HG03571 (cell line): ENCODE measurements at regions not wholly inside any gene's neighbourhood (a gene's known extent, or its start where the extent isn't known, plus 50 kb on each side); places are given as distances from the start of the nearest gene placed in this dataset.
"Not testable (repeated sequence)": the region's sequence is repeated elsewhere in the genome, so short reads cannot be mapped to it uniquely, and the experiment has no call there.

Experiments
- ATAC-seq: cut with Tn5 transposase; IDR thresholded peaks from one replicate; pipeline ENCODE4 v1.9.1; 2021; ENCODE audit not compliant: unreplicated experiment

- ATAC-seq, result no peak
Observed at GRCh38 chr10:64182671-64183070, 661.5 kb downstream of the REEP3 start.

DNA sequence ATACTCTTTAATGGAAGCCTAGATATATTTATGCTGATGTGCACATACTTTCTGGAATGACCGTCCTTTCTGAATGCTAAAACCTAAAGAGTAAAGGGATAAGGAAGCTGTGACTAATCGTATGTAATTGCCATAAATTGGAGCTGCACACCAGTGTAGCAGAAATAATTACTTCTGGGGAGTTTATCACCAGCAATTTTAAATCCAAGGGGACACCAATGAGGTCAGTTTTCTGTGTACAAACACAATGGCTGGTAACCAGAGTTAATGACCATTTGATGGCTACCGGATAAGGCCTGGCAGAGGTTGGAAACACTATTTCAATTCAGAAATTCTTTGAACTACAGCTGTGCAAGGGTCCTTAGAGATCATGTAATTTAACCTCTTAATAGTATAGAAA is 670.1 kb downstream of the REEP3 start:
- no peak for ATAC-seq

DNA sequence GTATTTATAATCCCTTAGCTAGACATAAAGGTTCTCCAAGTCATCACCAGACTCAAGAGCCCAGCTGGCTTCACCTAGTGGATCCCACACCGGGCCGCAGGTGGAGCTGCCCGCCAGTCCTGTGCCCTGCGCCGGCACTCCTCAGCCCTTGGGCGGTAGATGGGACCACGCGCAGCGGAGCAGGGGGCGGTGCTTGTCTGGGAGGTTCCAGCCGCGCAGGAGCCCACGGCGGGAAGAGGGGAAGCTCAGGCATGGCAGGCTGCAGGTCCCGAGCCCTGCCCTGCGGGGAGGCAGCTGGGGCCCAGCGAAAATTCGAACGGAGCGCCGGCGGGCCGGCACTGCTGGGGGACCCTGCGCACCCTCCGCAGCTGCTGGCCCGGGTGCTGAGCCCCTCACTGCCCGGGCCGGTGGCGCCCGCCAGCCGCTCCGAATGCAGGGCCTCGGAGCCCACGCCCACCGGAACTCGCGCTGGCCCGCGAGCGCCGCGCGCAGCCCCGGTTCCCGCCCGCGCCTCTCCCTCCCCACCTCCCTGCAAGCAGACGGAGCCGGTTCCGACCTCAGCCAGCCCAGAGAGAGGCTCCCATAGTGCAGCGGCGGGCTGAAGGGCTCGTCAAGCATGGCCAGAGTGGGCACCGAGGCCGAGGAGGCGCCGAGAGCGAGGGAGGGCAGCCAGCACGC is 675.6 kb downstream of the REEP3 start:
- no peak for ATAC-seq

DNA sequence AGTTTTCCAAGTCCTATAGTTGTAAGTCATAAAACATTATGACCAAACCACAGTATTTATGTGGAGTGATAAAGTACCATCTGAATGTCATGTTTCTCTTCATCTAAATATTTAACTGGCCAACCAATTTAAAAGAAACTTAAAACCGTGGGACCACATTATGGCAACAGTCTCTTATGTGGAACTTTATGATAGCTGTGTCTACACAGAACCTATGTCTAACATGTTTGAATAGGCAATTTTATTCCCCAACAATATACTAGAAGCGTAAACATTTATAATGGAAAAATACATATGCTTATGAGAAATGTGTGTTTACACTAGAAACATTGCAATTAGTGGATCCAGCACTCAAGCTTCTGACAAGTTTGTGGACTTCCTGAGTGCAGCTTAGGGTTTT is 680.7 kb downstream of the REEP3 start:
- ATAC-seq, result no peak

DNA sequence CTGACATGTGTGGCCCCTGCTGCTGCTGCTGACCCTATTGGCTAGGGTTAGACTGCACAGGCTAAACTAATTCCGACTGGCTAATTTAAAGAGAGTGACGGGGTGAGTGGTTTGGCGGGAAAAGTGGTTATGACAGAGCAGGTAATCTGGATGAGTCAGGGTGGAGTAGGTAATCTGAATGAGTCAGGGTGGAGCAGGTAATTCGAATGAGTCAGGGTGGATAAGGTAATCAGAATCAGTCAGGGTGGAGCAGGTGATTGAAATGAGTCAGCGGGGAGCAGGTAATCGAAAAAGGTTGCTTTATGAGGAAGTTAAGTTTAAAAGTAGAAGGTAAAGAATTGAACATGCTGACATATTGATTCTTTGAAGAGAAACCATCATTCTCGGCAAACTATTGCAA is 683.3 kb downstream of the REEP3 start:
- ATAC-seq, result not testable (repeated sequence)

- no peak for ATAC-seq
Observed at GRCh38 chr10:64206409-64206808, 685.2 kb downstream of the REEP3 start.

GRCh38 chr10:64209561-64209960 is 688.4 kb downstream of the REEP3 start:
- no peak for ATAC-seq

- ATAC-seq, result no peak
Observed at GRCh38 chr10:64210211-64210610, 689.0 kb downstream of the REEP3 start.

DNA sequence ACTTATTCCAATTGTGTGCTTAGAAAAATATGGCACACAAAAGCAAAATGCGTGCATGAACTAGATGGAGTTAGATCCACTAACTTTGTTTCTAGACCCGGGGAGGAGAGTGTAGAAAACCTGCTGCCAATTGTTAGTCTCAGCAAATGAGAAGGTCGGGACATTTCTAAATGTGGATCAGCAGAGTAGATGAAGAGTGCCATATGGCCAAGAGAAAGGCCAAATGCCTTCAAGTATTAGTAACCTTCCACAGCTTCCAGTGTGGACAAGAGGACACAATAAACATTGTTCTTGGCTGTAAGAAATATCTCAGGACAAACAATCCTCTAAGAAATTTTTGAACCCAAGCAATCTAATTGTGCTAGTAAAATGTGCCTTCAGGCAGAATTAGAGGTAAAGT is 690.3 kb downstream of the REEP3 start:
- no peak for ATAC-seq

- ATAC-seq, result no peak
Observed at GRCh38 chr10:64215088-64215487, 693.9 kb downstream of the REEP3 start.

GRCh38 chr10:64219271-64220025 is 698.2 kb downstream of the REEP3 start:
- ATAC-seq, result no peak

GRCh38 chr10:64234489-64234888 is 713.3 kb downstream of the REEP3 start:
- ATAC-seq, result no peak

DNA sequence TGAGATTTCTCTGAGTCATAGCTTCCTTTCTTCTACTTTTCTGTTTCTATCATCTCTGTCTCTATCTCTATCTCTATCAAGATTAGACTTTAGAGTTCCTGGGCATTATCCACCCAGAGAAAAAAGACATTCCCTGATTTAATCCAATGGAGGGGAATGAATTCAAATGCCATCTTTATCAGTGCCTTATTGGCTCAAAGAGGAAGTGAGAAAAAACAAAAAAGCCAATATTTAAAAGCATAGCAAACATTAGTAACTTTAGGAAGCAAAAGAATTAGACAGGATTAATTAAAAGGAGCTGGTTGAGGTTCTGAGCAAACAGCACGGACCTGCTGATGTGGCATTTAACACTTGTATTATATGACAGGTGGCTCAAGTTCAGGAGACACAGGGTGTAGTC is 736.5 kb downstream of the REEP3 start:
- no peak for ATAC-seq

GRCh38 chr10:64261092-64261491 is 739.9 kb downstream of the REEP3 start:
- no peak for ATAC-seq

GRCh38 chr10:64261676-64262075 is 740.5 kb downstream of the REEP3 start:
- ATAC-seq, result no peak

DNA sequence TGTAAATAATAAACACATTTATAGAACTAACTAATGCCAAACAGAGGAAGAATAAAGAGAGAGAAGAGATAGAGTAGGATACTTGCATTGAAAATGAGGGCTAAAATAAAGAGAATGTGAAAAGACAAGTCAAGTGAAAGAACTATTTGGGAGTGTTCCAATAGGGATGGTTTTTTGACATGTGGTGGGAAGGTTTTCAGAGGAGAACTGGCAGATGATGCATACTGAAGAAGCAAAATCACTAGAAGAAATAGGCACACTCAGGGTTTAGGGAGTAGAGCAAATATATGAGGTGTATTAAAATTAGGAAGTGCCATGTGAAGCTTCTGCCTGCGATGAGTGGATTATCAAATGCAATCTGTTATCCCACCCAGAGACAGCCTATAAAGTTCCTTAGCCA is 744.8 kb downstream of the REEP3 start:
- no peak for ATAC-seq

GRCh38 chr10:64271508-64271907 is 750.3 kb downstream of the REEP3 start:
- no peak for ATAC-seq

DNA sequence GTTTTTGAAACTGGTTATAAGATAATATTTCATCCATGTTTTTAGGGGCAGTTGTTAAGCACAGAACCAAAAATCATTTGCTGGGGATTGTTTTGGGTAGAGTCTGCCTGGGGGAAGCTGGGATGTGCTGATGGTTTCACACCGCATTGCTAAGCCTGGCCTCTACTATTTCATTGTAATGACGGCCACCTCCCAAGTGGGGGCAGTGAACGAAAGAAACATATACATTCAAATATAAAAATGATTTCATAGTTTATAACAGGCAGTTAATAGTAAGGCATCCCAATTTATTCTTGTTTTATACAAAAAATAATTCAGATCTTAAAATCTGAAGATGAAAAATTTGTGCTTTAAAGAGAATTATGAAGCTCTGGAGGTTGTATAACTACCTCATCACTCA is 750.8 kb downstream of the REEP3 start:
- ATAC-seq, result no peak

GRCh38 chr10:64275001-64275400 is 753.8 kb downstream of the REEP3 start:
- no peak for ATAC-seq

DNA sequence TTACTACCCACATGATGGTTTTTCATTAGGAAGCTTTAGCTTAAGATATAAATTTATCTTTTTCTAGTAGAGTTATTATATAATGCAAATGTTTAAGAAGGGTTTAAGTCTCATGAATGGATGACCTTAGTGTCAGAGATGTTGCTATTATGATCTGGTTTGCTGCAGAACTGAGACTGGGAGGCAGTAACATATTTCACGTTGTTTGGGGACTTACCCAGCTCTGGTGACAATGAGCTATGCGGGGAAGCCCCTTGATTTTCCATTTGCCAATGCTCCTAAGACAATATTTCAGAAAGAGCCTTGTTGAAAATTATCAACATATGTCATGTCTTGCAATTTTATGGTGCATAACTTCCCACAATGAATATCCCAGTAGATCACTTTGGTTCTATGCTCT is 754.6 kb downstream of the REEP3 start:
- ATAC-seq, result no peak

GRCh38 chr10:64277536-64277935 is 756.3 kb downstream of the REEP3 start:
- no peak for ATAC-seq

- no peak for ATAC-seq
Observed at GRCh38 chr10:64283621-64284020, 762.4 kb downstream of the REEP3 start.

- no peak for ATAC-seq
Observed at GRCh38 chr10:64286533-64286932, 765.3 kb downstream of the REEP3 start.
